Epithelial cell of proximal tubule (primary cell): ENCODE measurements at regions not wholly inside any gene's neighbourhood (a gene's known extent, or its start where the extent isn't known, plus 50 kb on each side); places are given as distances from the start of the nearest gene placed in this dataset.
"Not testable (repeated sequence)": the region's sequence is repeated elsewhere in the genome, so short reads cannot be mapped to it uniquely, and the experiment has no call there.

Experiments used
- DNase-seq: peaks from one replicate; pipeline ENCODE4 v3.0.0-alpha.2; 2011; ENCODE audit warnings: low read depth
- H3K4me3 ChIP-seq: 2 replicates; pipeline ENCODE4 v1.5.1; 2011; ENCODE audit warnings: low read depth, mild to moderate bottlenecking, low read length

GRCh38 chr2:87587934-87588333, 160.0 kb upstream of the PLGLB2 start:
- DNase-seq, H3K4me3 ChIP-seq: not testable (repeated sequence)

- not testable (repeated sequence) for DNase-seq, H3K4me3 ChIP-seq
Observed at GRCh38 chr2:87592974-87593373, 154.9 kb upstream of the PLGLB2 start.

- not testable (repeated sequence) for DNase-seq, H3K4me3 ChIP-seq
Observed at GRCh38 chr2:87593784-87594610, 153.9 kb upstream of the PLGLB2 start.

GRCh38 chr2:87594611-87594992, 153.3 kb upstream of the PLGLB2 start:
- DNase-seq, H3K4me3 ChIP-seq: not testable (repeated sequence)

GRCh38 chr2:87595017-87595416, 152.9 kb upstream of the PLGLB2 start:
- not testable (repeated sequence) for H3K4me3 ChIP-seq, DNase-seq

- not testable (repeated sequence) for DNase-seq
Observed at GRCh38 chr2:87600961-87601360, 146.9 kb upstream of the PLGLB2 start.

GRCh38 chr2:87602118-87602517, 145.8 kb upstream of the PLGLB2 start:
- not testable (repeated sequence) for H3K4me3 ChIP-seq, DNase-seq

More at GRCh38 chr2:87600961-87601360, 146.9 kb upstream of the PLGLB2 start:
- not testable (repeated sequence) for H3K4me3 ChIP-seq

GRCh38 chr2:87602728-87603127, 145.2 kb upstream of the PLGLB2 start:
- DNase-seq, H3K4me3 ChIP-seq: not testable (repeated sequence)

- not testable (repeated sequence) for H3K4me3 ChIP-seq, DNase-seq
Observed at GRCh38 chr2:87603418-87604278, 144.2 kb upstream of the PLGLB2 start.

GRCh38 chr2:87604279-87604818, 143.5 kb upstream of the PLGLB2 start:
- DNase-seq, H3K4me3 ChIP-seq: not testable (repeated sequence)

GRCh38 chr2:87604980-87605379, 142.9 kb upstream of the PLGLB2 start:
- not testable (repeated sequence) for DNase-seq

GRCh38 chr2:87608377-87609166, 139.3 kb upstream of the PLGLB2 start:
- not testable (repeated sequence) for H3K4me3 ChIP-seq, DNase-seq

More at GRCh38 chr2:87604980-87605379, 142.9 kb upstream of the PLGLB2 start:
- not testable (repeated sequence) for H3K4me3 ChIP-seq

GRCh38 chr2:87610974-87611373, 136.9 kb upstream of the PLGLB2 start:
- not testable (repeated sequence) for H3K4me3 ChIP-seq, DNase-seq

GRCh38 chr2:87611416-87611815, 136.5 kb upstream of the PLGLB2 start:
- H3K4me3 ChIP-seq, DNase-seq: not testable (repeated sequence)

GRCh38 chr2:87611956-87612355, 135.9 kb upstream of the PLGLB2 start:
- DNase-seq, H3K4me3 ChIP-seq: not testable (repeated sequence)

GRCh38 chr2:87614829-87615434, 133.0 kb upstream of the PLGLB2 start:
- not testable (repeated sequence) for H3K4me3 ChIP-seq, DNase-seq

GRCh38 chr2:87619121-87619520, 128.8 kb upstream of the PLGLB2 start:
- DNase-seq, H3K4me3 ChIP-seq: not testable (repeated sequence)

- H3K4me3 ChIP-seq, DNase-seq: not testable (repeated sequence)
Observed at GRCh38 chr2:87621139-87621538, 126.7 kb upstream of the PLGLB2 start.
